Suprapubic skin (tissue), 4 donors: ENCODE measurements at regions not wholly inside any gene's neighbourhood (a gene's known extent, or its start where the extent isn't known, plus 50 kb on each side); places are given as distances from the start of the nearest gene placed in this dataset.

ENCODE experiments used
- CTCF ChIP-seq, 2 donors: fragments of 200-600 bp in 1 of 2; fragments of 450-650 bp in 1 of 2; sonication (generic) in 1 of 2; IDR thresholded peaks; one replicate each; pipeline ENCODE4 v1.5.1; 2016 to 2019; ENCODE audit warnings: antibody characterized with exemption in 2 of 2, mild to moderate bottlenecking in 1 of 2, moderate library complexity in 1 of 2
- POLR2A ChIP-seq, 2 donors: fragments of 450-650 bp; IDR thresholded peaks; one replicate each; pipeline ENCODE4 v1.6.1; 2017; ENCODE audit warnings: antibody characterized with exemption in 2 of 2, mild to moderate bottlenecking in 2 of 2, moderate library complexity in 2 of 2
- POLR2AphosphoS5 ChIP-seq, 3 donors: sonication (generic); formaldehyde crosslinking; IDR thresholded peaks; one replicate each; pipeline ENCODE4 v1.6.1; 2017; ENCODE audit warnings: antibody characterized with exemption in 3 of 3

DNA sequence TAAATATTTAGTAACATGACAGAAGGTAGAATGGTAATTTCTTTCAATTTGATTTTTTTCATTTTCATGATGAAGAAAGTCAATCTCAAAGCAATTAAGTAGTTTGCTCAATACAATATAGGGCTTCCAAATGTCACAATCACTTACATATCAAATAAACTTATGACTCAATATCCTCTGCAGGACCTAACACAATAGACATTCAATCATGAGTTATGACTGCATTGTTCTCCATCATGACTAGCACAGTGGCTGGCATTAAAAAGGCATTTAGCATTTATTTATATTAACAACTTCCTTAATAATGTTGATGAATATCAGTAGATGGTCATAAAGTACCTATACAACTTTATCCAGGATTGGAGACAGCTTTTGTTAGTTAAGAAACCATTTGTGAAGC, 1499.6 kb downstream of the EFNA5 start:
- TF ChIP-seq POLR2AphosphoS5 (IDR thresholded peaks at IDR 0.05) (no peak), CTCF (IDR thresholded peaks at IDR 0.05) (no peak), POLR2A (IDR thresholded peaks at IDR 0.05) (no peak)
